H9 (cell line): ENCODE measurements at regions not wholly inside any gene's neighbourhood (a gene's known extent, or its start where the extent isn't known, plus 50 kb on each side); places are given as distances from the start of the nearest gene placed in this dataset.

Experiments used
- DNase-seq: peaks from one replicate; pipeline ENCODE4 v3.0.0-alpha.2; 2017
- H2AFZ ChIP-seq: one replicate; pipeline ENCODE4 v1.6.1; 2013; ENCODE audit warnings: mild to moderate bottlenecking, low read length, control low read depth, moderate library complexity
- H2AK5ac ChIP-seq: 2 replicates; pipeline ENCODE4 v1.6.1; 2013; ENCODE audit warnings: low read length, control low read depth, mixed read lengths; ENCODE audit not compliant: insufficient read length
- H2BK120ac ChIP-seq: one replicate; pipeline ENCODE4 v1.6.1; 2013; ENCODE audit warnings: low read depth, mild to moderate bottlenecking, low read length, control low read depth, inconsistent platforms; ENCODE audit not compliant: poor library complexity, severe bottlenecking
- H2BK12ac ChIP-seq: 2 replicates; pipeline ENCODE4 v1.6.1; 2013; ENCODE audit warnings: low read length, control low read depth, mixed read lengths, low read depth; ENCODE audit not compliant: insufficient read length
- H2BK15ac ChIP-seq: 2 replicates; pipeline ENCODE4 v1.6.1; 2013; ENCODE audit warnings: low read depth, low read length, control low read depth
- H2BK20ac ChIP-seq: one replicate; pipeline ENCODE4 v1.6.1; 2013; ENCODE audit warnings: low read depth, mild to moderate bottlenecking, low read length, control low read depth, inconsistent platforms; ENCODE audit not compliant: poor library complexity, severe bottlenecking
- H2BK5ac ChIP-seq: 2 replicates; pipeline ENCODE4 v1.6.1; 2013; ENCODE audit warnings: low read length, control low read depth, mixed read lengths; ENCODE audit not compliant: insufficient read length
- H3K14ac ChIP-seq: 2 replicates; pipeline ENCODE4 v1.6.1; 2013; ENCODE audit warnings: low read length, control low read depth; ENCODE audit not compliant: insufficient read depth
- H3K18ac ChIP-seq: 2 replicates; pipeline ENCODE4 v1.6.1; 2013; ENCODE audit warnings: low read depth, mild to moderate bottlenecking, mixed read lengths, low read length, control low read depth; ENCODE audit not compliant: insufficient read length
- H3K23ac ChIP-seq: 2 replicates; pipeline ENCODE4 v1.6.1; 2013; ENCODE audit warnings: low read length, control low read depth, mixed read lengths, low read depth; ENCODE audit not compliant: insufficient read length
- H3K23me2 ChIP-seq: 2 replicates; pipeline ENCODE4 v1.6.1; 2013; ENCODE audit warnings: low read depth, mild to moderate bottlenecking, mixed read lengths, low read length, control low read depth; ENCODE audit not compliant: insufficient read length, poor library complexity, severe bottlenecking
- H3K27ac ChIP-seq: 2 replicates; pipeline ENCODE4 v1.5.1; 2013; ENCODE audit warnings: low read length, control low read depth, mixed read lengths, low read depth; ENCODE audit not compliant: insufficient read length
- H3K27me3 ChIP-seq: 2 replicates; pipeline ENCODE4 v1.6.1; 2013; ENCODE audit warnings: low read length, control low read depth, inconsistent platforms; ENCODE audit not compliant: insufficient read depth
- H3K4ac ChIP-seq: 2 replicates; pipeline ENCODE4 v1.6.1; 2013; ENCODE audit warnings: low read depth, mild to moderate bottlenecking, control low read depth, inconsistent platforms, low read length, moderate library complexity
- H3K4me1 ChIP-seq: 2 replicates; pipeline ENCODE4 v1.6.1; 2013; ENCODE audit warnings: low read length, control low read depth, inconsistent platforms; ENCODE audit not compliant: insufficient read depth
- H3K4me2 ChIP-seq: 2 replicates; pipeline ENCODE4 v1.6.1; 2013; ENCODE audit warnings: low read length, control low read depth, mixed read lengths; ENCODE audit not compliant: insufficient read length, insufficient read depth
- H3K56ac ChIP-seq: 2 replicates; pipeline ENCODE4 v1.6.1; 2013; ENCODE audit warnings: low read depth, mild to moderate bottlenecking, mixed read lengths, low read length, control low read depth; ENCODE audit not compliant: insufficient read length
- H3K79me1 ChIP-seq: 2 replicates; pipeline ENCODE4 v1.6.1; 2013; ENCODE audit warnings: low read depth, mild to moderate bottlenecking, moderate library complexity, low read length, control low read depth, inconsistent platforms; ENCODE audit not compliant: insufficient read depth, poor library complexity, severe bottlenecking
- H3K79me2 ChIP-seq: 2 replicates; pipeline ENCODE4 v1.6.1; 2013; ENCODE audit warnings: low read length, control low read depth, inconsistent platforms; ENCODE audit not compliant: insufficient read depth
- H3K9ac ChIP-seq: 2 replicates; pipeline ENCODE4 v1.6.1; 2013; ENCODE audit warnings: low read length, control low read depth, mixed read lengths; ENCODE audit not compliant: insufficient read length; ENCODE audit errors: extremely low read depth
- H3K9me3 ChIP-seq: one replicate; pipeline ENCODE4 v1.6.1; 2013; ENCODE audit warnings: low read depth, low read length, inconsistent platforms; ENCODE audit not compliant: control insufficient read depth
- H3T11ph ChIP-seq: one replicate; pipeline ENCODE4 v1.6.1; 2013; ENCODE audit warnings: mild to moderate bottlenecking, low read length, control low read depth, inconsistent platforms
- H4K20me1 ChIP-seq: one replicate; pipeline ENCODE4 v1.6.1; 2013; ENCODE audit not compliant: control insufficient read depth, insufficient read length, insufficient read depth
- H4K5ac ChIP-seq: 2 replicates; pipeline ENCODE4 v1.6.1; 2013; ENCODE audit warnings: low read depth, mild to moderate bottlenecking, mixed read lengths, low read length, control low read depth; ENCODE audit not compliant: insufficient read length
- H4K8ac ChIP-seq: replicated peaks from 2 replicates; pipeline ENCODE4 v1.6.1; 2013; ENCODE audit warnings: low read length, control low read depth, mixed read lengths, low read depth; ENCODE audit not compliant: insufficient read length
- H4K91ac ChIP-seq: 2 replicates; pipeline ENCODE4 v1.6.1; 2013; ENCODE audit warnings: low read depth, mild to moderate bottlenecking, moderate library complexity, mixed read lengths, low read length, control low read depth; ENCODE audit not compliant: insufficient read length
- H3K27ac Mint-ChIP-seq, 3 experiments: 2 replicates in 2 of 3; 3 replicates in 1 of 3; pipeline ENCODE4 v1.8.0; 2020 to 2021; ENCODE audit warnings: mixed read lengths in 3 of 3, mild to moderate bottlenecking in 1 of 3, moderate library complexity in 1 of 3
- H3K27me3 Mint-ChIP-seq: 2 replicates; pipeline ENCODE4 v1.8.0; 2021; ENCODE audit warnings: low read depth, mild to moderate bottlenecking, moderate library complexity, mixed read lengths
- H3K36me3 Mint-ChIP-seq, 3 experiments: 2 replicates in 2 of 3; 3 replicates in 1 of 3; pipeline ENCODE4 v1.8.0; 2020 to 2021; ENCODE audit warnings: low read depth in 3 of 3, mixed read lengths in 3 of 3; ENCODE audit not compliant: insufficient read depth in 1 of 3
- H3K4me1 Mint-ChIP-seq, 2 experiments: 2 replicates each; pipeline ENCODE4 v1.8.0; 2020; ENCODE audit warnings: mixed read lengths in 2 of 2
- H3K4me3 Mint-ChIP-seq, 2 experiments: 2 replicates in 1 of 2; 3 replicates in 1 of 2; pipeline ENCODE4 v1.8.0; 2020 to 2021; ENCODE audit warnings: mild to moderate bottlenecking in 2 of 2, mixed read lengths in 2 of 2, moderate library complexity in 1 of 2
- H3K9me3 Mint-ChIP-seq, 2 experiments: 2 replicates in 1 of 2; 3 replicates in 1 of 2; pipeline ENCODE4 v1.8.0; 2020; ENCODE audit warnings: mild to moderate bottlenecking in 2 of 2, mixed read lengths in 2 of 2, moderate library complexity in 1 of 2
- WGBS: extraction: QIAGEN DNeasy Blood & Tissue Kit; methylation state at CpG from one replicate; pipeline ENCODE4 v1.1.7; 2013; ENCODE audit warnings: missing lambda C conversion rate, low lambda C conversion rate, mixed read lengths; ENCODE audit not compliant: insufficient read length; ENCODE audit errors: extremely low coverage; 5-methylcytosine and 5-hydroxymethylcytosine counted together
- TF ChIP-seq, protein P1 (sequence below): fragments of 200-600 bp; sonication (generic); conservative IDR thresholded peaks from 3 replicates; pipeline ENCODE4 v1.8.0; 2021; ENCODE audit warnings: antibody characterized with exemption, mild to moderate bottlenecking

DNA sequence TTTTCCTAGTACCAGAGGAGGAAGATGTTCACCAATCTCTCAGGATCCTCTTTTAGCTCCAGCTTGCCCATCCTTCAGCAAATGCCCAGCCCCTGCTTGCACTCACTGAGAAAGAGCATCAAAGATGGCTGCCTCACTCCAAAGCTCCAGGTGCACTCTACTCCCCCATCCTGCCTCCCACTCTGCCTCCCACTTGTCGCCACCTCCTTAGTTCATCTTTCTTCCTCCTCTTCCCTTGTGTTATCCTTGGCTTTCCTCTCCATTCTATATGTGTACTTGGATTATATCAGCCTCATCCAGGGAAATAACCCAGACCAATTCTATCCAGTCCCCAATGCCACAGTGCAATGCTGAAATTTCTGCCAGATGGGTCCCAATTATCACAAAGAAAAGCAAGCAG lies 87.1 kb upstream of the CPLX2 start:
- Histone ChIP-seq H3K79me2 (no peaks in the 10 kb centered on the region), H3K9ac (no peak overlapping the region), H3K23me2 (no peaks in the 10 kb centered on the region), H4K8ac (no peak overlapping the region), H3K9me3 (no peaks in the 10 kb centered on the region), H2BK5ac (no peak overlapping the region), H2BK120ac (no peak overlapping the region), H3K4me1 (no peaks in the 10 kb centered on the region), H4K20me1 (no peaks in the 10 kb centered on the region), H2BK15ac (no peak overlapping the region), H3K27ac (no peak overlapping the region), H3T11ph (no peak overlapping the region), H3K4ac (no peak overlapping the region), H2AFZ (no peak overlapping the region), H4K5ac (no peak overlapping the region), H3K56ac (no peak overlapping the region), H3K27me3 (no peaks in the 10 kb centered on the region), H4K91ac (no peak overlapping the region), H3K23ac (no peak overlapping the region), H3K4me2 (no peak overlapping the region), H2BK12ac (no peak overlapping the region), H3K14ac (no peak overlapping the region), H2BK20ac (no peak overlapping the region), H2AK5ac (no peak overlapping the region), H3K79me1 (no peaks in the 10 kb centered on the region), H3K18ac (no peak overlapping the region)
- TF ChIP-seq, protein P1, sequence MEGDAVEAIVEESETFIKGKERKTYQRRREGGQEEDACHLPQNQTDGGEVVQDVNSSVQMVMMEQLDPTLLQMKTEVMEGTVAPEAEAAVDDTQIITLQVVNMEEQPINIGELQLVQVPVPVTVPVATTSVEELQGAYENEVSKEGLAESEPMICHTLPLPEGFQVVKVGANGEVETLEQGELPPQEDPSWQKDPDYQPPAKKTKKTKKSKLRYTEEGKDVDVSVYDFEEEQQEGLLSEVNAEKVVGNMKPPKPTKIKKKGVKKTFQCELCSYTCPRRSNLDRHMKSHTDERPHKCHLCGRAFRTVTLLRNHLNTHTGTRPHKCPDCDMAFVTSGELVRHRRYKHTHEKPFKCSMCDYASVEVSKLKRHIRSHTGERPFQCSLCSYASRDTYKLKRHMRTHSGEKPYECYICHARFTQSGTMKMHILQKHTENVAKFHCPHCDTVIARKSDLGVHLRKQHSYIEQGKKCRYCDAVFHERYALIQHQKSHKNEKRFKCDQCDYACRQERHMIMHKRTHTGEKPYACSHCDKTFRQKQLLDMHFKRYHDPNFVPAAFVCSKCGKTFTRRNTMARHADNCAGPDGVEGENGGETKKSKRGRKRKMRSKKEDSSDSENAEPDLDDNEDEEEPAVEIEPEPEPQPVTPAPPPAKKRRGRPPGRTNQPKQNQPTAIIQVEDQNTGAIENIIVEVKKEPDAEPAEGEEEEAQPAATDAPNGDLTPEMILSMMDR: no peak
- Mint-ChIP-seq H3K36me3 (no peaks in the 10 kb centered on the region), H3K27ac (peak overlapping the region in 1 of 3 experiments; percentile 48; a peak in 1 of 7 replicates), H3K4me3 (no peak overlapping the region), H3K9me3 (no peaks in the 10 kb centered on the region), H3K4me1 (0 out of 4 replicates have a peak, but pooled peaks cover 0 to 2% of the 10 kb centered on the region in 2 experiments), H3K27me3 (peaks cover 37% of the 10 kb centered on the region)
- WGBS: no CpG with 5 or more reads among the region's 1 CpG
- no peak for DNase-seq
